ENCODE measurements at regions not wholly inside any gene's neighbourhood (a gene's known extent, or its start where the extent isn't known, plus 50 kb on each side); places are given as distances from the start of the nearest gene placed in this dataset.

DNA sequence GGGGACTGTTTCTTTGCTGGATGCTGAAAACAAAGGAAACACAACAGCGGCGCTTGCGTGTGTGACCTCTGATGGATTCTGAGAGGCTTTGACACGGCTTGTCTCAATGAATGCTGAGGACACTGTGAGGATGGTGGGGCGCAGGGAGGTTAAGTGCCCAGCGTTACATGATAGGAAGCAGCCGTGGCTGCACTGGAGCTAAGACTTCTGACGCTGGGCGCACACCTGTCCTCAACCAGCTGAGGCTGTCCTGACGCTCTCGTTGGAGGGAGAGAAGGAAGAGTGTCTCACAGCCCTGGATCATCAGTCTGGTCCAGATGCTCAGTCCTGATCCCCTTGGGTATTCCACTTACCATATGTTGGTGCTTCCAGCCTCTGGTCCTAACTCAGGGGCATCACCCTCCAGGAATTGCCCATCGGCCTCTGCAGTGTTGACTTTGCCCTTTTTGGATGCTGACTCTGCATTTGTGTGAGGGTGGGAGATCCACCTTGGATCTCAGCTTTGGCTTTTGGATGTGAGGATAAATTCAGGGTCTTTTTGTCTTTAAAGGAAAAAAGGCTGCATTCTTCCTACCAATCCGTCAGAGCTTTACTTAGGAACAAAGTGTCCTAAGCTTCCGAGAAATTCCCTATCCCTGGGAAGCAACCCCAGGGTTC is 125.2 kb downstream of the ZNF664 start:
- no peak for TF ChIP-seq EZH2phosphoT487 (IDR thresholded peaks at IDR 0.05; ENCODE audit: borderline replicate concordance, low read depth, low read length)
- TF ChIP-seq, protein P1, sequence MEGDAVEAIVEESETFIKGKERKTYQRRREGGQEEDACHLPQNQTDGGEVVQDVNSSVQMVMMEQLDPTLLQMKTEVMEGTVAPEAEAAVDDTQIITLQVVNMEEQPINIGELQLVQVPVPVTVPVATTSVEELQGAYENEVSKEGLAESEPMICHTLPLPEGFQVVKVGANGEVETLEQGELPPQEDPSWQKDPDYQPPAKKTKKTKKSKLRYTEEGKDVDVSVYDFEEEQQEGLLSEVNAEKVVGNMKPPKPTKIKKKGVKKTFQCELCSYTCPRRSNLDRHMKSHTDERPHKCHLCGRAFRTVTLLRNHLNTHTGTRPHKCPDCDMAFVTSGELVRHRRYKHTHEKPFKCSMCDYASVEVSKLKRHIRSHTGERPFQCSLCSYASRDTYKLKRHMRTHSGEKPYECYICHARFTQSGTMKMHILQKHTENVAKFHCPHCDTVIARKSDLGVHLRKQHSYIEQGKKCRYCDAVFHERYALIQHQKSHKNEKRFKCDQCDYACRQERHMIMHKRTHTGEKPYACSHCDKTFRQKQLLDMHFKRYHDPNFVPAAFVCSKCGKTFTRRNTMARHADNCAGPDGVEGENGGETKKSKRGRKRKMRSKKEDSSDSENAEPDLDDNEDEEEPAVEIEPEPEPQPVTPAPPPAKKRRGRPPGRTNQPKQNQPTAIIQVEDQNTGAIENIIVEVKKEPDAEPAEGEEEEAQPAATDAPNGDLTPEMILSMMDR (conservative IDR thresholded peaks at IDR 0.05; ENCODE audit: low read length), result no peak
